Endothelial cell of umbilical vein (primary cell): ENCODE measurements at regions not wholly inside any gene's neighbourhood (a gene's known extent, or its start where the extent isn't known, plus 50 kb on each side); places are given as distances from the start of the nearest gene placed in this dataset.

Experiments
- BruUV-seq: library from RNA; stranded (reverse); fragments of 400-500 nt; replicated peaks from 2 replicates; lab custom pipeline; 2021; lab: Mats Ljungman, UMichigan
- CTCF ChIA-PET: fragments of 300-600, 350-600 bp; sonication (Branson Sonifier 250); formaldehyde crosslinking; loops from one replicate; lab custom pipeline; 2021; ENCODE audit warnings: antibody characterized with exemption, inconsistent platforms; lab: Charles Lee
- POLR2A ChIA-PET: fragments of 300-600, 350-600 bp; sonication (Branson Sonifier 250); formaldehyde crosslinking; loops from one replicate; lab custom pipeline; 2021; ENCODE audit warnings: antibody characterized with exemption, inconsistent platforms; lab: Charles Lee
- DNase-seq: peaks from one replicate; pipeline ENCODE4 v3.0.0-alpha.2; 2011; ENCODE audit warnings: low read depth, low spot score
- FAIRE-seq: peaks from 2 replicates; lab custom pipeline; 2011; peaks lifted over from hg19 to GRCh38; lab: Jason Lieb, UNC
- H2AFZ ChIP-seq: 2 replicates; pipeline ENCODE4 v1.6.0; 2012; ENCODE audit warnings: low read depth, low read length, control low read depth, inconsistent platforms
- H3K27ac ChIP-seq: 2 replicates; pipeline ENCODE4 v1.5.1; 2011; ENCODE audit warnings: low read depth, mild to moderate bottlenecking, control low read depth, low read length, moderate library complexity; ENCODE audit not compliant: insufficient read depth
- H3K27me3 ChIP-seq, 2 experiments: 2 replicates each; pipeline versions ENCODE4 v1.6.0 to v1.6.1; 2011; ENCODE audit warnings: low read length in 2 of 2, mixed read lengths in 1 of 2; ENCODE audit not compliant: control insufficient read depth in 2 of 2, insufficient read depth in 2 of 2
- H3K36me3 ChIP-seq, 2 experiments: 2 replicates in 1 of 2; 3 replicates in 1 of 2; pipeline ENCODE4 v1.5.1; 2011; ENCODE audit warnings: low read length in 2 of 2, mild to moderate bottlenecking in 1 of 2, moderate library complexity in 1 of 2; ENCODE audit not compliant: control insufficient read depth in 2 of 2, insufficient read depth in 2 of 2; ENCODE audit errors: extremely low read depth in 1 of 2
- H3K4me1 ChIP-seq: 3 replicates; pipeline ENCODE4 v1.5.1; 2011; ENCODE audit warnings: mild to moderate bottlenecking, low read length; ENCODE audit not compliant: control insufficient read depth, insufficient read depth; ENCODE audit errors: extremely low read depth
- H3K4me2 ChIP-seq: 2 replicates; pipeline ENCODE4 v1.6.1; 2011; ENCODE audit warnings: low read length, control low read depth, mixed read lengths; ENCODE audit not compliant: insufficient read depth
- H3K4me3 ChIP-seq, 3 experiments: fragments of 200-600 bp in 1 of 3; sonication (generic), shearing (Covaris generic) in 1 of 3; replicated peaks in 1 of 3; 2 replicates each; pipeline ENCODE4 v1.5.1; 2011 to 2016; ENCODE audit warnings: control low read depth in 3 of 3, low read length in 3 of 3, mild to moderate bottlenecking in 2 of 3, inconsistent platforms in 1 of 3, low read depth in 1 of 3, moderate library complexity in 1 of 3; ENCODE audit not compliant: insufficient read depth in 1 of 3
- H3K79me2 ChIP-seq: 2 replicates; pipeline ENCODE4 v1.6.0; 2012; ENCODE audit warnings: low read length, inconsistent platforms; ENCODE audit not compliant: control insufficient read depth, insufficient read depth
- H3K9ac ChIP-seq: replicated peaks from 2 replicates; pipeline ENCODE3; 2011; ENCODE audit warnings: low read length, control low read depth; ENCODE audit not compliant: insufficient read depth; ENCODE audit errors: extremely low read depth
- H3K9me1 ChIP-seq: replicated peaks from 3 replicates; pipeline ENCODE4 v1.6.0; 2011; ENCODE audit warnings: mild to moderate bottlenecking, low read length; ENCODE audit not compliant: control insufficient read depth, insufficient read depth; ENCODE audit errors: extremely low read depth
- H3K9me3 ChIP-seq: replicated peaks from 2 replicates; pipeline ENCODE4 v1.5.1; 2012; ENCODE audit warnings: low read length, inconsistent platforms; ENCODE audit not compliant: control insufficient read depth, insufficient read depth
- H4K20me1 ChIP-seq: replicated peaks from 2 replicates; pipeline ENCODE3; 2011; ENCODE audit warnings: mild to moderate bottlenecking, low read length; ENCODE audit not compliant: control insufficient read depth, insufficient read depth; ENCODE audit errors: extremely low read depth
- EZH2 ChIP-seq: IDR thresholded peaks from 2 replicates; pipeline ENCODE4 v1.6.1; 2012; ENCODE audit warnings: borderline replicate concordance, low read depth, mild to moderate bottlenecking, moderate library complexity, low read length, inconsistent platforms; ENCODE audit not compliant: severe bottlenecking
- FOS ChIP-seq: IDR thresholded peaks from 2 replicates; pipeline ENCODE4 v1.6.1; 2011; ENCODE audit warnings: mild to moderate bottlenecking, low read length, moderate library complexity, borderline replicate concordance; ENCODE audit not compliant: insufficient read depth
- GATA2 ChIP-seq: IDR thresholded peaks from 2 replicates; pipeline ENCODE4 v1.7.0; 2011; ENCODE audit warnings: low read depth, mild to moderate bottlenecking, moderate library complexity, mixed read lengths, low read length; ENCODE audit not compliant: insufficient read length, insufficient read depth
- JUN ChIP-seq: IDR thresholded peaks from 2 replicates; pipeline ENCODE4 v1.6.1; 2011; ENCODE audit warnings: borderline replicate concordance, low read depth; ENCODE audit not compliant: insufficient read length, insufficient read depth
- MYC ChIP-seq: IDR thresholded peaks from one replicate; pipeline ENCODE4 v1.6.1; 2011; ENCODE audit warnings: mild to moderate bottlenecking, low read depth, low read length
- POLR2A ChIP-seq: IDR thresholded peaks from 2 replicates; pipeline ENCODE4 v1.6.1; 2012; ENCODE audit warnings: low read depth, mild to moderate bottlenecking, control low read depth, low read length
- POLR2AphosphoS5 ChIP-seq: IDR thresholded peaks from 2 replicates; pipeline ENCODE4 v1.6.1; 2012; ENCODE audit warnings: low read depth, mild to moderate bottlenecking, control low read depth, low read length, moderate library complexity; ENCODE audit not compliant: insufficient read depth
- dilution Hi-C: fragments of 300-500 bp; cut with MboI; formaldehyde crosslinking; loops from one replicate; pipeline ENCODE4 v1.15.0; 2019; ENCODE audit warnings: low sequenced_read_pairs; ENCODE audit not compliant: extremely low pct_ligation_motif_present
- intact Hi-C: fragments of 100-400 bp; cut with micrococcal nuclease; formaldehyde crosslinking; loops from one replicate; pipeline ENCODE4 v1.10.0; 2022
- TF ChIP-seq, protein P1 (sequence below): IDR thresholded peaks from 2 replicates; pipeline ENCODE4 v1.6.1; 2011; ENCODE audit not compliant: insufficient read depth, insufficient read length
- TF ChIP-seq, protein P2 (sequence below), 2 donors: IDR thresholded peaks; 1 replicate in 1 of 2; 2 replicates in 1 of 2; pipeline ENCODE4 v1.5.1; 2011; ENCODE audit warnings: low read length in 2 of 2, mild to moderate bottlenecking in 2 of 2, moderate library complexity in 2 of 2, control low read depth in 1 of 2, inconsistent platforms in 1 of 2, low read depth in 1 of 2; ENCODE audit not compliant: insufficient read depth in 1 of 2; ENCODE audit errors: extremely low read depth in 1 of 2

DNA sequence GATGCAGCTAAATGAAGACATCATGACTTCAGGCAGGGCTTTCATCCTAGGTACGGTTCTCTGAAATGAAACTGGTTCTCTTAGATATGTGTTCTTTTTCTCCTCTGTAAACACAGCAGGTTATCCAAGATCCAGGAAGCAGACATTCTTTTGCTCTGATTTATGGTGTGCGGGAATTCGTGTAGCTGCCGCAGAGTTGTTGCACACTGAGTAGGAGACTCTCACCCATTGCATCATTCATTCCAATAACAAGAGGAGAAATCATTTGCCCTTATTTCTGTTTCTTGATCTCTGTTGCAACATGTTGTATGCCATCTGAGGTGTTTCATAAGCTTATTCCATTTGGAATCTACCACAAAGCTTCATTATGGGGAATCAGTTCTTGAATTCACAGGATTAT is 133.6 kb upstream of the VCX2 start:
- no peaks in the 10 kb centered on the region for H3K9me3 ChIP-seq
- CTCF ChIA-PET = no interaction called here
- intact Hi-C loops = no loop called here
- H3K36me3 ChIP-seq = no peaks in the 10 kb centered on the region
- H3K79me2 ChIP-seq = no peaks in the 10 kb centered on the region
- no peak overlapping the region for H3K27ac ChIP-seq
- BruUV-seq = no TSS peak
- dilution Hi-C loops = no loop called here
- FAIRE-seq (no peak), DNase-seq (no peak)
- H2AFZ ChIP-seq = no peak overlapping the region
- TF ChIP-seq GATA2 = no peak
- no peak for TF ChIP-seq EZH2
- TF ChIP-seq POLR2AphosphoS5 = no peak
- TF ChIP-seq FOS = no peak
- TF ChIP-seq JUN = no peak
- no peak for TF ChIP-seq MYC
- TF ChIP-seq, protein P1, sequence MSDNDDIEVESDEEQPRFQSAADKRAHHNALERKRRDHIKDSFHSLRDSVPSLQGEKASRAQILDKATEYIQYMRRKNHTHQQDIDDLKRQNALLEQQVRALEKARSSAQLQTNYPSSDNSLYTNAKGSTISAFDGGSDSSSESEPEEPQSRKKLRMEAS = no peak
- no peak for TF ChIP-seq POLR2A
- TF ChIP-seq, protein P2, sequence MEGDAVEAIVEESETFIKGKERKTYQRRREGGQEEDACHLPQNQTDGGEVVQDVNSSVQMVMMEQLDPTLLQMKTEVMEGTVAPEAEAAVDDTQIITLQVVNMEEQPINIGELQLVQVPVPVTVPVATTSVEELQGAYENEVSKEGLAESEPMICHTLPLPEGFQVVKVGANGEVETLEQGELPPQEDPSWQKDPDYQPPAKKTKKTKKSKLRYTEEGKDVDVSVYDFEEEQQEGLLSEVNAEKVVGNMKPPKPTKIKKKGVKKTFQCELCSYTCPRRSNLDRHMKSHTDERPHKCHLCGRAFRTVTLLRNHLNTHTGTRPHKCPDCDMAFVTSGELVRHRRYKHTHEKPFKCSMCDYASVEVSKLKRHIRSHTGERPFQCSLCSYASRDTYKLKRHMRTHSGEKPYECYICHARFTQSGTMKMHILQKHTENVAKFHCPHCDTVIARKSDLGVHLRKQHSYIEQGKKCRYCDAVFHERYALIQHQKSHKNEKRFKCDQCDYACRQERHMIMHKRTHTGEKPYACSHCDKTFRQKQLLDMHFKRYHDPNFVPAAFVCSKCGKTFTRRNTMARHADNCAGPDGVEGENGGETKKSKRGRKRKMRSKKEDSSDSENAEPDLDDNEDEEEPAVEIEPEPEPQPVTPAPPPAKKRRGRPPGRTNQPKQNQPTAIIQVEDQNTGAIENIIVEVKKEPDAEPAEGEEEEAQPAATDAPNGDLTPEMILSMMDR (IDR thresholded peaks at IDR 0.05; ENCODE audit: extremely low read depth in 1 of 2, insufficient read depth in 1 of 2, low read depth in 1 of 2, low read length in 2 of 2) = no peak
- H3K27me3 ChIP-seq = no peaks in the 10 kb centered on the region
- no peaks in the 10 kb centered on the region for H3K9me1 ChIP-seq
- H3K4me1 ChIP-seq = no peaks in the 10 kb centered on the region
- no peak overlapping the region for H3K4me3 ChIP-seq
- no peaks in the 10 kb centered on the region for H4K20me1 ChIP-seq
- POLR2A ChIA-PET = no interaction called here
- H3K9ac ChIP-seq = no peak overlapping the region
- no peak overlapping the region for H3K4me2 ChIP-seq
